ENCODE measurements at regions not wholly inside any gene's neighbourhood (a gene's known extent, or its start where the extent isn't known, plus 50 kb on each side); places are given as distances from the start of the nearest gene placed in this dataset.

GRCh38 chr6:23535101-23535500 is 590.9 kb upstream of the NRSN1 start:
- TF ChIP-seq CTCF (IDR thresholded peaks at IDR 0.05) (no peak), POLR2A (IDR thresholded peaks at IDR 0.05) (no peak)
